Activated T-cell treated with anti-CD3 and anti-CD28 coated beads, Interleukin-2, amount 50 U/mL, for 48 hours (primary cell): ENCODE measurements at regions not wholly inside any gene's neighbourhood (a gene's known extent, or its start where the extent isn't known, plus 50 kb on each side); places are given as distances from the start of the nearest gene placed in this dataset.
"Not testable (repeated sequence)": the region's sequence is repeated elsewhere in the genome, so short reads cannot be mapped to it uniquely, and the experiment has no call there.

Source experiments
- DNase-seq, 2 experiments: peaks; one replicate each; pipeline ENCODE4 v3.0.0-alpha.2; 2020

DNA sequence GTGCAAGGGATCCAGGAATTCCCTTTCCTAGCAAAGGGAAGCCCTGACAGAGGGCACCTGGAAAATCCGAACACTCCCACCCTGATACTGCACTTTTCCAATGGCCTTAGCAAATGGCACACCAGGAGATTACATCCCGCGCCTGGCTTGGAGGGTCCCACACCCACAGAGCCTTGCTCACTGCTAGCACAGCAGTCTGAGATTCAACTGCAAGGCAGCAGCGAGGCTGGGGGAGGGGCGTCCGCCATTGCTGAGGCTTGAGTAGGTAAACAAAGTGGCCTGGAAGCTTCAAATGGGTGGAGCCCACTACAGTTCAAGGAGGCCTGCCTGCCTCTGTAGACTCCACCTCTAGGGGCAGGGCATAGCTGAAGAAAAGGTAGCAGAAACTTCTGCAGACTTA, 888.8 kb downstream of the RPS29 start:
- not testable (repeated sequence) for DNase-seq

DNA sequence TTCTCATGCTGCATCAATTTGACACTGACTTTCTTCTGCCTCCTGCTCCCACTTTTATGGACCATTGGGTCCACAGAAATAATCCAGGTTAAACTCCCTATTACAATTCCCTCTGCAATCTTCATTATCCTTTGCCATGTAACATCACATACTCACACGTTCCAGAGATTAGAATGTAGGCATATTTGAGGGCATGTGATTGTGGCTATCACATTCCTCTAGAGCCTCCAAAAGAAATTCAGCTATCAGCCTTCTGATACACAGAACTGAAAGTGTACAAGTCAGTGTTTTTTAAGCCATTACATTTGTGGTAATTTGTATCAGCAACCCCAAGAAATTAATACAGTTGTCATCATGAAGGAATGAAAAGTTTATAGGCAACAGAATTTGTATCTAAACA, 892.4 kb downstream of the RPS29 start:
- DNase-seq, result no peak

DNA sequence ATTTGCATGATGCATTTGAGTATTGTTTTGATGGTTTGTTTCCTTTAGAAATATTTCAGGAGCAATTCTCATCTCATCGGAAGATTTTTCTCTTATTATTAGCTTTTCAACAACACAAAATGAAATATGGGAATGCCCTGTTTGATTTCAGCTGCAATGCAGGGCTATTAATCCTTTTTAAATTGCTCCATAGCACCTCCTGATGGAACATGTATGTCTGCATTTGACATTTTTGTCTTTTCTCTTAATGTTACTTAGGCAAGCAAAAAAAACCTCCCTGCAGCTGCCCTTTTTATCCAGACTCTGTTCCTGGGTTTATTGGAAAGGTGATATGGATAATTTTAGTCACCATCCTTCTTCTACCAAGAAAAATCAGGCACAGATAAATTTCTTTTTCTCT, 895.8 kb downstream of the RPS29 start:
- no peak for DNase-seq

DNA sequence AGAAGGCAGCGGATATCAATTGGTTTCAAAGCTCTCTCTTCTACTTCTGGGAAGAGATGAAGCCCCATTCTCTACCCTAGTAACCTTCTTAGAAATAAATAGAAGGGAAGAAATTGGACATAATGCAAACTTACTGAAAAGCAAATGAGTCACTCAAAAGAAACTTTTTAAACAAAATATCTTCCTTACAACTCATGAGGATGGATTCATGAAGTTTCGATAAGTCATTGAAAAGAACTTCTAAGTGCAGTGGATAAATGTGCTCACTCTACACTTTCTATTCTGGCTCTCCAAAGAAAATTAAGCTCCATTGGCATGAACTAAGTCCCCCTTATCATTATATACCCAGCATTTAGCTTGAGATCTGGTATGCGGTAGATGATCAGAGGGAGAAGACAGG, 899.5 kb downstream of the RPS29 start:
- DNase-seq, result no peak

DNA sequence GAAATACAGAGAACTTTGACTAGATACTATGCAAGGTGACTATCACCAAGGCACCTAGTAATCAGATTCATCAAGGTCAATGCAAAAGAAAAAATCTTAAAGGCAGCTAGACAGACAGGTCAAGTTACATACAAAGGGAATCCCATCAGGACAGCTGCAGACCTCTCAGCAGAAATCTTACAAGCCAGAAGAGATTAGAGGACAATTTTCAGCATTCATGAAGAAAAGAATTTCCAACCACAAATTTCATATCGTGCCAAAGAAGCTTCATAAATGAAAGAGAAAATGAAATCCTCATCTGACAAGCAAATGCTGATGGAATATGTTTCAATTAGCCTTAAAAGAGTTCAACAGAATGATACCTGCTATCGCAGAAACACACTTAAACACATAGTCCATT, 913.7 kb downstream of the RPS29 start:
- DNase-seq, result no peak

DNA sequence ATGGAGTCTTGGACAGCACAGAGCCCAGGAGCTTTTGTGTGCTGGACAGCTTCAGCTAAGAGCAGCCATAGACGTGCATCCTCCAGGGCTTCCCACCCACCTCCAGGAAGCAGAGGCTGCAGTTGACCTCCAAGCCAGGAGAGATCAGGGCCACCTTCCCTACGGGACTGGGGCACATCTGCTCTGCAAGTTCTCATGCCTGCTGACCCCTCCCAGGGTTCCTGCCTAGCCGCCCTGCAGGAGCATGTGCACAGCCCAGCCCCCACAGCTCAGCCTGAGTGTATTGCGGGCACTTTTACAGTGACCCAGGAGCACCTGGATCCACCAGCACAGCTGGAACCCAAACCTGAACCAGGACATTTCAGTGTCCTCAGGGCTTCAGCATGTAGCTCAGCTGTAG, 915.2 kb downstream of the RPS29 start:
- no peak for DNase-seq

DNA sequence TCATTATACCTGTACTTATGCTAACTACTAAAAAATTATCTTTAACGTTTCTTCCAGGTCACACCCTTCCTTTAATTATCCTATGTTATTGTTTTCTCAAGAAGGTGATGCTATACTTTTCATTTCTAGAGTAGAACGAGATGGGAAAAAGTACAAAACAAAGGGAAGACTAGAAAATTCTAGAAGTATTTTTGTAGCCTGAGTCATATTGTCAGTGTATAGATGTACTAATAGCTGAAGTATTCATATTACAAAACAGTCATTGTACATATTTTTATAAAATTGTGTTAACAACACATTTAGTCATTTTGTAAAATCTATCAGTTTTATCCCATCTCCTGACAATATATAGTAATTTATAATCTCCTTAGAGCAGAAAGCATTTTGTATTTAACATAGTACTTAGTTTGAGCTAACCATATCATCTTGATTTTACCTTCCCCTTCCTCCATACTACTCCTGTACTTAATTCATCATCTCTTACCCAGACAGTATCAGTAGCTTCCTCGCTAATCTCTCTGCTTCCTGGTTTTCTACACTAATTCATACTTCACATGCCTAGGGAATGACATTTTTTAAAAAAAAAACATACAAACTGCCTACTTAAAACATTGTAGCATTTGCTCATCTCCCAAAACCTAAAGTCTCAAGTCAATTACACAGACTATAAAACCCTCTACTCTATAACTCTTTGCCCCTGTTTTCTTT, 920.9 kb downstream of the RPS29 start:
- DNase-seq, result no peak

DNA sequence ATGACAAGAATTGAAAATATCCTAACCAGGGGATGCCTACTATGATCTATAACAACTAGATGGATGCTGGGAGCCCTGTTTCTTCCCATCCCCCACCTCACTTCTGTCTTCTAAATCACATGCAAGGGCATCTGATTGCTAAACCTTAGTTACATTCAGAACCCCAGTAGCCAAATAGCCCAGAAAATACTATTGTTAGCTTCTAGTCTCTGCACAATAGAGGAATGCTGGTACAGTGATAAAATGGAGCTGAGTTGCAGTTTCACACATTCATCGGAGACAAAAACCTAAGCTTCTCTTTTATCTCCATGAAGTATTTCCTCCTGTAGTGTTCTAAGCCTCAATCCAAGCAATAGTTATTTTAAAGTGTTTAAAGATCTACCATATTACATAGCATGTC, 942.9 kb downstream of the RPS29 start:
- DNase-seq, result no peak

DNA sequence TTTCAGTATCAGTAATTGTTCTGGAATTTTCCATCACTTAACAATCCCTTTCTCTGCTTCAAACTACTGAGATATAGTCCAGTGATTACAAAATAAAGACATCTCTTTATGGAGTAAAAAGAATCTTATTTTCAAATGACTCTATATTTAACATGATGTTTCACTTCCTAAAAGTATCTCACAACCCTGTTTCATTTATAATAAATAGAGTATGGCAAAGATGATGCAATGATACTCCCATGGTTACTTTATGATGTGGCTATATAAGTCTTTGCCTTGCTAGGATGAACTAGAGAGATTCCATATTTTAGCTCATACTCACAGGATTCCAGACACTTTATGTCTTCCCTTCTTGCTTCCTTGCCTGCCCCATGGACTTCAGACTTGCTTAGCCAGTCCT, 953.5 kb upstream of the MDGA2 start:
- no peak for DNase-seq

DNA sequence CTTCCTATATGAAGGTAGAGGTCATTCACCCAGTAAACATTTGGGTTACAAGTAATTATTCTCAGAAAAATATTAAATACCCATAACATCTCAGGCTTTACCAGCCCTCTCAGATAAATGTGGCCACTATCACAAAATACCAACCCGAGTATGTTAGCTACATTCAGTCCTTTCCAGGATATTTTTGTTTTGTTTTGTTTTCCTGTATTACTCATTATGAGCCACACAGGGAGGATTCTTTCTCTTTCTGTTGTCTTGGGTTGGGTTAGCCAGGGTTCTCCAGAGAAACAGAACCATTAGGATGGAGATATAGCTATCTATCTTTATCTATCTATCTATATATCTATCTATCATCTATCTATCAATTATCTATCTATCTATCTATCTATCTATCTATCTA, 947.6 kb upstream of the MDGA2 start:
- no peak for DNase-seq

DNA sequence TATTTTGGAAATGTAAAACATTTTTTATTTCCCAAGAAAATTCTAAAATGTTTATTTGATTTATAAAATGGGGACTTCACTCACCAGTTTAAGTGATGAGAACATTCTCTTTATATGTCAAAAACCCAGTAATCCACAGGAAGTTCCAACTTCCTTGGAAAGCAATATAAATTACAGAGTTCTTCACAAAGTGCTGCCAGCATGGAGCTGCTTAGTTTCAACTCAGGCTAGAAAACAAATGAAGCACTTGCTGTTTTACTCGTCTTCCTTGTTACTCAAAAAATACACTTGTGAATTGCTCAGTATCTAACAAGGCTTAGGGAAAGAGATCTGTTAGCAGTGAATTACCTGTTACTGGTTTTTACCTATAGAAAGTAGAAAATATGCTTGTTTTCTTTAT, 942.7 kb upstream of the MDGA2 start:
- DNase-seq, result no peak

DNA sequence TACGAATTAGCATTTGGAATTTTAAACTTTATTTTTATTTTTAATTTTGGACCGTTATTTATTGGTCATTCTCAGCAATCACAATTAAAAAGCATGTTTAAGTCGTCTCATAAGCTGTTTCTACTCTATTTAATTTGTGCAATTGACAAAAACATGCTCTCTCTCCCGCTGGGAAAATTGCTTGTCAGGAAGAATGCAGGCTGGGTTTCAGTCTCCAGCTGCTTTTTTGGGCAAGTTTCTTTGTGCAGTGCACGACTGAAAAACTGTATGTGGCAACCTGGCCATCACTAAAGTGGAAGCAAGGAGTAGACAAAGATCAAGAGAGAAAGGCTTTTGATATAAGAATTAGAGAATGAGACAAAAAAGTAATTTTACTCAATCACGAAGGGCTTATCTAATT, 941.5 kb upstream of the MDGA2 start:
- DNase-seq, result no peak

DNA sequence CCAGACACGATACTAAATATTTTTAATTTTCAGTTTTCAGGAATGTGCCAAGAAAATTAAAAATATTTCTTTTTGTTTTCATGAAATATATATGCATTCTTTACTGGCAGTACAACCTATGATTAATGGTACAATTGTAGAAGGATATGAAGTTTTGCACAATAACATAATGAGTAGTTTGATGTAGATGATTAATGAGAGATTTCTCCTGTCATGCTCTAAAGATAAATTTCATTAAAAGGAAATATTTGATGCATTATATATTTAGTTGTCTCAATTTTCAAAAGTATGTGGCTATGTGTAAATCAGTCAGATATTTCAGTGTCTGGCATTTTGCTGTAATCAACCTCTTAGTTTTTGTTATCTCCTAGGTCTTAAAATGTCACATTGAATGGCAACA, 940.2 kb upstream of the MDGA2 start:
- no peak for DNase-seq

DNA sequence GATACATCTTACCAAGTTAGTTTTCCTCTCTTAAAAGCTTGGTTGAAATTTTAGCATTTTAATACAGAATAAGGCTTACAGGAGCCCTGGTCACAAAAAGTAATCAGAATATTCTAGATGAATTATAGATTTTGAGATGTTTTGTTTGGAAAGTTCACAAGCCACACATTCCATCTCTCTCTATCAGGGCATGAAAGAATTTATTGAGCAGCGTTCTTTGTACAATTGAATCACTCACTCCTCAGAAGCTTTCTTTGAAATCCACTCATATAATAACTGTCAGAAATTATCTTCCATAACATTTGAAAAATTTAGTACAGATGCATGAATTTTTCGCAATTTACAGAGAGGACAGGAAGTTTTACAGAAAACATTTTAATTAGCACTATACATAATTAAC, 938.6 kb upstream of the MDGA2 start:
- no peak for DNase-seq

DNA sequence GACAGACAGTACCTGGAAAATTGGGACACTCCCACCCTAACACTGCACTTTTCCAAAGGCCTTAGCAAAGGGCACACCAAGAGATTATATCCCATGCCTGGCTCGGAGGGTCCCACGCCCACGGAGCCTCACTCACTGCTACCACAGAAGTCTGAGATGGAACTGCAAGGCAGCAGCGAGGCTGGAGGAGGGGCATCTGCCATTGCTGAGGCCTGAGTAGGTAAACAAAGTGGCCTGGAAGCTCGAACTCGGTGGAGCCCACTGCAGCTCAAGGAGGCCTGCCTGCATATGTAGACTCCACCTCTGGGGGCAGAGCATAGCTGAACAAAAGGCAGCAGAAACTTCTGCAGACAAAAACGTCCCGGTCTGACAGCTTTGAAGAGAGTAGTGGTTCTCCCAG, 931.6 kb upstream of the MDGA2 start:
- DNase-seq, result not testable (repeated sequence)

DNA sequence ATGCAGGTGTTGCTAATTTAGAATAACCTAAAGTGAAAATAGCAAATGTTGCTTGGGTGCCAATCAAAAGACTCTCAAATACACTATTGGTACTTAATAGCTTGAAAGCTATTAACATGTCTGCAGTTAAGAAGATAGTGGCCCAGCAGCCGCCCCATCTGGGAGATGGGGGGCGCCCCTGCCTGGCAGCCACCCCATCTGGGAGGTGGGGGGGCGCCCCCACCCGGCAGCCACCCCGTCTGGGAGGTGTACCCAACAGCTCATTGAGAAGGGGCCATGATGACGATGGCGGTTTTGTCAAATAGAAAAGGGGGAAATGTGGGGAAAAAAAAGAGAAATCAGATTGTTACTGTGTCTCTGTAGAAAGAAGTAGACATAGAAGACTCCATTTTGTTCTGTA, 923.1 kb upstream of the MDGA2 start:
- DNase-seq, result no peak

DNA sequence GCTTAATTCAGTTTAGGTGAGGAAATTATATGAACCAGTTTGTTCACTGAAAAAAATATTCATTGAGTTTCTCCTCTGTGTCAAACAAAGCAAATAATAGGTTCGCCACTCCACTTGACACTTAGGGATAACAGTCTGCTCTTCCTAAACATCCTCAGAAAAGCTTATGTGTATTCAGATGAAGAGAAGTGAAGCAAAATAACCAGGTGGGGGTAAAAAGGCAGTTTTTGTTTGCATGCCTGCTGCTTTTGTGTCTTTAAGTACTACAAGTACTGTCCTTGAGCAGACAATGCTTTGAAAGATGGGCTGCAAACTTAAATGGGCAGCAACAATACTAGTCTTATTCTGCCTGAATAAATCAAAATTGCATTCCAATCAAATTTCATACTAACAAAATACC, 910.7 kb upstream of the MDGA2 start:
- DNase-seq, result no peak

DNA sequence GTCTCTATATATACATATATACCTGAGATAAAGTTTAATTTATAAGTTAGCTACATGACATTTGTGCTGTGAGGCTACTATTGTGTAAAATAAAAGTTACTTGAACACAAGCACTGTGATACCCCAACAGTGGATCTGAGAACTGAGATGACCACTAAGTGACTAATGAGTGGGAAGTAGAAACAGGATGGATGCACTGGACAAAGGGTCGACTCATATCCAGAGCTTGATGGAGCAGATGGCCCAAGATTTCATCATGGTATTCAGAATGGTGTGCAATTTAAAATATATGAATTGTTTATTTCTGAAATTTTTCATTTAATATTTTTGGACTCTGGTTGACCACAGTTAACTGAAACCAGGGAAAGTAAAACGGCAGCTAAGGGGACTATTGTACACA, 908.6 kb upstream of the MDGA2 start:
- DNase-seq, result no peak

DNA sequence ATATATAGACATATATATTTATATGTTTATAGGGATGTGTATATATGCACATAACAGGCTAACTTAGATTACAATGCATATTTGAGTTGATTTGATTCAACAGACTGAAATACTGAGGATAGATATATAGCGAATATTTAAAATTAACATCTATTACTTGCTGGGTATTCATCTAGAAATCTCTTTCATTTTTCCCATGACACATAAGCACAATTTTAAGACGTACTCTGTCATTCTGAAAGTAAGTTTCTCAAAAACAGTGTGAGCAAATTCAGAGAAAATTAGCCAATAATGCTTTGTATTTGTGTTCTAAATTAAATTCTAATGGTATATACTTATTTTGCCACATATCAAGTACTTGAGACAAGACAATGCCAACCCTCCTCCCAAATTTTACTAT, 907.5 kb upstream of the MDGA2 start:
- DNase-seq, result no peak

DNA sequence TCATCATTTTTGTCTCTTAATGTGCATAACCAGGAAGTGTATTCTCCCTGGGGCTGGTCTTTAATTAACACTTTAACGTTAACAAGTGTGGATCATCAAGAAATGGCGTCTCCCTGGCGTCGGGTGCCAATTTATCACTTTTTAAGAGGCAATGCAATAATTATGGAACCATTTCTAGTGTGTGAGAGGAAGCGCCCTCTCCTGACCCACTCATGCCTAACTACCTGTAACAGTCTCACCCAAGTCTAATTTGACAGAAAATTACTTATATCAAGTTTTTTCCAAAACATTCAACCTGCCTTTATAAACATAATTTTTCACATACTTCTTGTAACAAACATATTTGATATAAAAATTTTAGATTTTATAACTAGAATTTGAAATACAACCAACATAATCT, 905.3 kb upstream of the MDGA2 start:
- no peak for DNase-seq

DNA sequence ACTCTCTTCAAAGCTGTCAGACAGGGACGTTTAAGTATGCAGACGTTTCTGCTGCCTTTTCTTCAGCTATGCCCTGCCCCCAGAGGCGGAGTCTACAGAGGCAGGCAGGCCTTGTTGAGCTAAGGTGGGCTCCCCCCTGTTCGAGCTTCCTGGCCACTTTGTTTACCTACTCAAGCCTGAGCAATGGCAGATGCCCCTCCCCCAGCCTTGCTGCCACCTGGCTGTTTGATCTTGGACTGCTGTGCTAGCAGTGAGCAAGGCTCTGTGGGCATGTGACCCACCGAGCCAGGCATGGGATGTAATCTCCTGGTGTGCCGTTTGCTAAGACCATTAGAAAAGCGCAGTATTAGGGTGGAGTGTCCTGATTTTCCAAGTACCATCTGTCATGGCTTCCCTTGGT, 900.4 kb upstream of the MDGA2 start:
- DNase-seq, result no peak

DNA sequence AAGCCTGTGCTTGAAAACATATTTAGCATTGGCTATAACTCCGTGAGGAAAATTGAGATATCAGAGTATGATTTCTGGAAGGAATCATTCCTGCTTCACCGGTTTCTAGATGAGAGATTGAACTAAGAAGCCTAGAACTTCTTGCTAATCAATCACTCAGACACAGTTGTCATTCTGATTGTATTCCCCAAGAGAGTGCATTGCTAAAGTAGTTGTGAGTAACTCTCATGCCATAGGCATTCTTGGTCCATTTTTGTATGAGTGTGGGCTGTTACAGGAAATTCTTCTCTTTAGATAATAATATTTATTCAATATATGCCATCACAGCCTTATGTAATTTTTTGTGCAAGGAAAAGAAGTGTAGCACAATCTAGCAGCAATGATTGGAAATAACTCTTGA, 893.3 kb upstream of the MDGA2 start:
- DNase-seq, result no peak

DNA sequence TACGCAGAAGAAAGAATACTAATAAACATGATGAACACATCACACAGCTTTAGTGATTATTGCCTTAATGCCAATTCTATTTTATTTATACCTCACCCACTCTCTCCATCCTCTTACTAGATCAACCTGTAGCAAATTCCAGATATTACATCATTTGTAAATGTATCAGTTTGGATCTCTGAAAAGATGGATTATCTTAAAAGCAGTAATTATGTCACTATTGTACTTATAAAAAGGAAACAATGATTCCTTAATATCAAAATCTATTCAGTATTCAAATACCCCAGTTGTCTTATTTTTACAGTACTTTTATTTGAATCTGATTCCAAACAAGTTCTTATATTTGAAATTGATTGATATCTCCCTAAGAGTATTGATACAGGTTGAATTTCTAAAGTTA, 892.8 kb upstream of the MDGA2 start:
- no peak for DNase-seq

DNA sequence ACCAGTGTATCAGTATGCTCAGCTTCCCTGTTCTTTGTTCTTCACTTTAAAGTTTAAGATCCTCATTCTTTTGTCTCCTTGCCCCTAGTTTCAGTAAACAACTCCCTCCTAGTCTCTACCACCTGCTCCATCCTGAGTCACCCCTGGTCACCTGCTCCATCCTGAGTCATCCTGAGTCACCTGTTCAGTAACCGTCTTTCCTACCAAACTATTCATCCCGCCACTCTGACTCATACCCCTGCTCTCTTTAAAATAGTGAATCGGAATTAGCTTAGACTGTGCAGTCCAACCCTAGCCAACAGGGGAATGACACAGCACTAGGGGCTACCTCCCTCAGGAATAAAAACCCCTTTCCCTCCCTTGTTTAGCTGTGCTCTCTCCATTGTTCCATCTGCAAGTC, 888.1 kb upstream of the MDGA2 start:
- DNase-seq, result no peak

DNA sequence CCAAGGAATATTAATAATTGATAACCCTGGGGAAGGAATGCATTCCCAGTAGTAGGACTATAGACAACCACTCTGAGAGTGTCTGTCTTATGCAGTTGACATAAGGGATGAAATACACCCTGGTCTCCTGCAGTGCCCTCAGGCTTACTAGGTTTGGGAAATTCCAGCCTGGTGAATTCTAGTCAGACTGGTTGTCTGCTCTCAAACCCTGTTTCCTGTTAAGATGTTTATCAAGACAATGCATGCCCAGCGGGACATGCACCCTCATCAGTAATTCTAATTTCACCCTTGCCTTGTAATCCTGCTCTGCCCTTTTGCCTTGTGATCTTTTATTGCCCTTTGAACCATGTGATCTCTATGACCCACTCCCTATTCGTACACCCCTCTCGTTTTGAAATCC, 886.0 kb upstream of the MDGA2 start:
- not testable (repeated sequence) for DNase-seq

DNA sequence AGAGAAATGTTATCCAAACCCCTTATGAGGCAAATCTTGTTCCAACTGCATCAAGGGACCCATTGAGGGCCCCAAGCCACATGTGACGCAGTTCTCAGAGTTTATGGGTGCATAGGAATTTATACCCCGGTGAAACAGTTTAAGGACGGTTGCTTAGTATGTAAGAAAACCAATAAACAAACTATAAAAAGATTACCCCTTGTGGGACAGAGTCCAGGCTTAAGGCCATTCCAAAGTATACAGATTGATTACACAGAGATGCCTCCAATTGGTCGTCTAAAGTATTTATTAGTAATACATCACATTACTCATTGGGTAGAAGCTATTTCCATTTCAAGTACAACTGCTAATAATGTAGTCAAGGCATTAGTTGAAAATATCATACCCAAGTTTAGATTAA, 885.0 kb upstream of the MDGA2 start:
- DNase-seq, result no peak
